SK-N-SH (cell line): ENCODE measurements at regions not wholly inside any gene's neighbourhood (a gene's known extent, or its start where the extent isn't known, plus 50 kb on each side); places are given as distances from the start of the nearest gene placed in this dataset.

Experiments
- CTCF ChIP-seq: fragments of 200-600 bp; sonication (generic); IDR thresholded peaks from 2 replicates; pipeline ENCODE4 v1.6.1; 2017; ENCODE audit warnings: antibody characterized with exemption, mild to moderate bottlenecking, moderate library complexity
- POLR2AphosphoS5 ChIP-seq: IDR thresholded peaks from 2 replicates; pipeline ENCODE4 v1.6.1; 2012; ENCODE audit warnings: low read depth, low read length

- TF ChIP-seq CTCF (no peak), POLR2AphosphoS5 (no peak)
These were observed 707.8 kb upstream of the AMOT start for GRCh38 chrX:113548308-113549015.
